A673 (cell line): ENCODE measurements at regions not wholly inside any gene's neighbourhood (a gene's known extent, or its start where the extent isn't known, plus 50 kb on each side); places are given as distances from the start of the nearest gene placed in this dataset.
"Not testable (repeated sequence)": the region's sequence is repeated elsewhere in the genome, so short reads cannot be mapped to it uniquely, and the experiment has no call there.

Source experiments
- BruUV-seq: library from RNA; stranded (reverse); fragments of 400-500 nt; replicated peaks from 2 replicates; lab custom pipeline; 2021; lab: Mats Ljungman, UMichigan
- CTCF ChIA-PET: fragments of 300-600 bp; sonication (Branson Sonifier 250); formaldehyde crosslinking; loops from one replicate; lab custom pipeline; 2022; ENCODE audit warnings: antibody characterized with exemption; lab: Charles Lee
- POLR2A ChIA-PET: fragments of 300-600 bp; sonication (Branson Sonifier 250); formaldehyde crosslinking; loops from one replicate; lab custom pipeline; 2022; ENCODE audit warnings: antibody characterized with exemption; ENCODE audit not compliant: low non-redundant PET; lab: Charles Lee
- DNase-seq: peaks from one replicate; pipeline ENCODE4 v3.0.0-alpha.2; 2015; ENCODE audit warnings: low spot score
- H3K27ac ChIP-seq: fragments of 200-600 bp; sonication (generic); 2 replicates; pipeline ENCODE4 v1.5.1; 2016; ENCODE audit warnings: mixed run types, low read depth, mild to moderate bottlenecking, mixed read lengths, antibody characterized with exemption, low read length; ENCODE audit not compliant: poor library complexity, severe bottlenecking
- H3K27me3 ChIP-seq: fragments of 200-600 bp; sonication (generic); replicated peaks from 2 replicates; pipeline ENCODE4 v1.6.1; 2017; ENCODE audit warnings: mixed run types, low read depth, mild to moderate bottlenecking, mixed read lengths, antibody characterized with exemption, low read length; ENCODE audit not compliant: insufficient read depth, poor library complexity
- H3K36me3 ChIP-seq: fragments of 200-600 bp; sonication (generic); 2 replicates; pipeline ENCODE4 v1.6.1; 2016; ENCODE audit warnings: mixed run types, mild to moderate bottlenecking, mixed read lengths, antibody characterized with exemption, low read length; ENCODE audit not compliant: insufficient read depth, poor library complexity, severe bottlenecking
- H3K4me1 ChIP-seq: fragments of 200-600 bp; sonication (generic); 2 replicates; pipeline ENCODE4 v1.6.1; 2017; ENCODE audit warnings: mixed run types, mild to moderate bottlenecking, mixed read lengths, antibody characterized with exemption, low read length; ENCODE audit not compliant: insufficient read depth, poor library complexity, severe bottlenecking
- H3K4me3 ChIP-seq: fragments of 200-600 bp; sonication (generic); 2 replicates; pipeline ENCODE4 v1.5.1; 2016; ENCODE audit warnings: low read depth, mixed run types, mild to moderate bottlenecking, mixed read lengths, low read length; ENCODE audit not compliant: poor library complexity, severe bottlenecking
- H3K9me3 ChIP-seq: fragments of 200-600 bp; sonication (generic); 2 replicates; pipeline ENCODE4 v1.6.1; 2016; ENCODE audit warnings: mixed run types, low read depth, mild to moderate bottlenecking, mixed read lengths, antibody characterized with exemption, low read length; ENCODE audit not compliant: poor library complexity, severe bottlenecking
- CTCF ChIP-seq: fragments of 300-800, 200-600 bp; sonication (generic); conservative IDR thresholded peaks from 2 replicates; pipeline ENCODE4 v1.5.1; 2017; ENCODE audit warnings: low read depth, mild to moderate bottlenecking, antibody characterized with exemption, low read length, moderate library complexity, mixed read lengths
- EZH2 ChIP-seq: fragments of 200-600 bp; sonication (generic); IDR thresholded peaks from 2 replicates; pipeline ENCODE4 v1.6.1; 2017; ENCODE audit warnings: borderline replicate concordance, low read depth, mild to moderate bottlenecking, mixed read lengths, antibody characterized with exemption, low read length; ENCODE audit not compliant: poor library complexity, severe bottlenecking
- intact Hi-C: fragments of 100-400 bp; cut with micrococcal nuclease; formaldehyde crosslinking; loops from one replicate; pipeline ENCODE4 v1.10.0; 2022; ENCODE audit not compliant: unreplicated experiment

DNA sequence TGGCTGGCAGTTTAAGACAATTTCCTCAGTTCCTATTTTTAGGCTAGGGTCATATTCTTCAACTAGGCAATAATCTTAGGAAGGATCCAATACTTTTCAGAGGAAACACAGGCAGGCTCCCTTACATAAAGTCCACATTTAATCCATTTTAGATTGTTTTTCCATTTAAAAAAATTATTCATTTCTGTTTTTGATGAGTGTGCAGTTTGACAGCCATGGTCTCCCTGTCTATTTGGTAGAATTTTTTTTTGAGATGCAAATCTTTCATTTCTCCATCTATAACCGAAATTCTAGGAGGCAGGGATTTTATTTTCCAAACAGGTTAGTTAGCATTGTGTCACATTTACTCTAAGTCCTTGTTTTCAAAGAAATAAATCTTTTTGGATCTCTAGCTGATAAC is 326.8 kb downstream of the PPP4R3C start:
- Histone ChIP-seq H3K27me3 (no peaks in the 10 kb centered on the region), H3K4me1 (no peaks in the 10 kb centered on the region), H3K36me3 (no peaks in the 10 kb centered on the region), H3K27ac (no peak overlapping the region), H3K4me3 (no peak overlapping the region), H3K9me3 (no peaks in the 10 kb centered on the region)
- ChIA-PET CTCF (no interaction called here), POLR2A (no interaction called here)
- BruUV-seq = no TSS peak
- no peak for DNase-seq
- no peak for TF ChIP-seq CTCF
- TF ChIP-seq EZH2 = no peak
- intact Hi-C loops = no loop called here

DNA sequence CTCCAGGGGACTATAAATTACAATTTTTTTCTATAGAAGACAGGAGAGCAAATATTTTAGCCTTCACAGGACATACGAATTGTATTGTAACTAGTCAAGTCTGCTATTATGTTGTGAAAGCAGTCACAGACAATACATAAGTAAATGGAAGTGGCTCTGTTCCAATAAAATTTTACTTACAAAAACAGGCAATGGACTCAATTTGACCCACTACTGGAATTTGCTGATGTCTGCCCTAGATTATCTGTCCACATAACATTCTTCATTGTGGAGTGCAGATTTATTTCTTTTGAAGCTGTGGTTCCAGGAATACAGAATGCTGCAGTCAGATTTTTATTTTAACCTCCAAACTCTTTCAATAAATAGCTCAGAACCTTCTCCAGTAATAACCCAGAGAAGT is 330.3 kb downstream of the PPP4R3C start:
- Histone ChIP-seq H3K27ac (no peak overlapping the region), H3K9me3 (no peaks in the 10 kb centered on the region), H3K4me1 (no peaks in the 10 kb centered on the region), H3K4me3 (no peak overlapping the region), H3K36me3 (no peaks in the 10 kb centered on the region), H3K27me3 (no peaks in the 10 kb centered on the region)
- intact Hi-C loops = no loop called here
- no peak for TF ChIP-seq CTCF
- TF ChIP-seq EZH2 = no peak
- no peak for DNase-seq
- POLR2A ChIA-PET = no interaction called here
- CTCF ChIA-PET = no interaction called here
- no TSS peak for BruUV-seq

GRCh38 chrX:27087176-27087575 is 376.0 kb downstream of the PPP4R3C start:
- H3K27ac ChIP-seq, H3K4me1 ChIP-seq, H3K27me3 ChIP-seq, BruUV-seq, H3K36me3 ChIP-seq, intact Hi-C loops, POLR2A ChIA-PET, H3K9me3 ChIP-seq, DNase-seq, H3K4me3 ChIP-seq, CTCF ChIA-PET: not testable (repeated sequence)

GRCh38 chrX:27086237-27086636 is 376.9 kb downstream of the PPP4R3C start:
- POLR2A ChIA-PET = no interaction called here
- H3K36me3 ChIP-seq = no peaks in the 10 kb centered on the region
- H3K4me1 ChIP-seq = no peaks in the 10 kb centered on the region
- no peaks in the 10 kb centered on the region for H3K27me3 ChIP-seq
- H3K27ac ChIP-seq = no peak overlapping the region
- no peak for DNase-seq
- TF ChIP-seq EZH2 (no peak), CTCF (no peak)
- no TSS peak for BruUV-seq
- no peaks in the 10 kb centered on the region for H3K9me3 ChIP-seq
- intact Hi-C loops = no loop called here
- H3K4me3 ChIP-seq = no peak overlapping the region
- CTCF ChIA-PET = no interaction called here
